DND-41 (cell line): ENCODE measurements at regions not wholly inside any gene's neighbourhood (a gene's known extent, or its start where the extent isn't known, plus 50 kb on each side); places are given as distances from the start of the nearest gene placed in this dataset.

Experiments used
- EZH2 ChIP-seq: IDR thresholded peaks from 3 replicates; pipeline ENCODE4 v1.6.1; 2012; ENCODE audit warnings: borderline replicate concordance, low read depth, mild to moderate bottlenecking, moderate library complexity, low read length, inconsistent platforms; ENCODE audit not compliant: severe bottlenecking
- TF ChIP-seq, protein P1 (sequence below): IDR thresholded peaks from 2 replicates; pipeline ENCODE4 v1.5.1; 2012; ENCODE audit warnings: borderline replicate concordance, low read length, moderate library complexity, mild to moderate bottlenecking; ENCODE audit not compliant: poor library complexity, severe bottlenecking; ENCODE audit errors: extremely low read depth

GRCh38 chr4:128615197-128615596 lies 194.3 kb upstream of the JADE1 start:
- TF ChIP-seq, protein P1, sequence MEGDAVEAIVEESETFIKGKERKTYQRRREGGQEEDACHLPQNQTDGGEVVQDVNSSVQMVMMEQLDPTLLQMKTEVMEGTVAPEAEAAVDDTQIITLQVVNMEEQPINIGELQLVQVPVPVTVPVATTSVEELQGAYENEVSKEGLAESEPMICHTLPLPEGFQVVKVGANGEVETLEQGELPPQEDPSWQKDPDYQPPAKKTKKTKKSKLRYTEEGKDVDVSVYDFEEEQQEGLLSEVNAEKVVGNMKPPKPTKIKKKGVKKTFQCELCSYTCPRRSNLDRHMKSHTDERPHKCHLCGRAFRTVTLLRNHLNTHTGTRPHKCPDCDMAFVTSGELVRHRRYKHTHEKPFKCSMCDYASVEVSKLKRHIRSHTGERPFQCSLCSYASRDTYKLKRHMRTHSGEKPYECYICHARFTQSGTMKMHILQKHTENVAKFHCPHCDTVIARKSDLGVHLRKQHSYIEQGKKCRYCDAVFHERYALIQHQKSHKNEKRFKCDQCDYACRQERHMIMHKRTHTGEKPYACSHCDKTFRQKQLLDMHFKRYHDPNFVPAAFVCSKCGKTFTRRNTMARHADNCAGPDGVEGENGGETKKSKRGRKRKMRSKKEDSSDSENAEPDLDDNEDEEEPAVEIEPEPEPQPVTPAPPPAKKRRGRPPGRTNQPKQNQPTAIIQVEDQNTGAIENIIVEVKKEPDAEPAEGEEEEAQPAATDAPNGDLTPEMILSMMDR, result no peak
- TF ChIP-seq EZH2, result no peak
